Ascending aorta (tissue), 2 donors: ENCODE measurements at regions not wholly inside any gene's neighbourhood (a gene's known extent, or its start where the extent isn't known, plus 50 kb on each side); places are given as distances from the start of the nearest gene placed in this dataset.

Experiments
- DNase-seq, 2 donors: peaks; one replicate each; pipeline ENCODE4 v3.0.0-alpha.2; 2019; ENCODE audit warnings: low spot score in 2 of 2
- H3K27ac ChIP-seq, 2 donors: fragments of 200-600 bp; sonication (generic); one replicate each; pipeline ENCODE4 v1.5.1; 2016 to 2017; ENCODE audit warnings: mild to moderate bottlenecking in 1 of 2
- H3K27me3 ChIP-seq: fragments of 200-600 bp; sonication (generic); one replicate; pipeline ENCODE4 v1.5.1; 2017
- H3K36me3 ChIP-seq, 2 donors: fragments of 200-600 bp; sonication (generic); one replicate each; pipeline ENCODE4 v1.5.1; 2016
- H3K4me1 ChIP-seq, 2 donors: fragments of 200-600 bp; sonication (generic); one replicate each; pipeline ENCODE4 v1.5.1; 2016 to 2017; ENCODE audit warnings: mild to moderate bottlenecking in 1 of 2
- H3K4me3 ChIP-seq, 2 donors: fragments of 200-600 bp; sonication (generic); one replicate each; pipeline ENCODE4 v1.5.1; 2016 to 2017; ENCODE audit warnings: mild to moderate bottlenecking in 1 of 2
- H3K9me3 ChIP-seq, 2 donors: fragments of 200-600 bp; sonication (generic); one replicate each; pipeline ENCODE4 v1.5.1; 2016
- intact Hi-C: fragments of 100-400 bp; cut with DNase I; formaldehyde crosslinking; loops from one replicate; pipeline ENCODE4 v1.15.1; 2023
- TF ChIP-seq, protein P1 (sequence below), 3 experiments: fragments of 200-600 bp in 2 of 3; fragments of 450-650 bp in 1 of 3; sonication (generic) in 2 of 3; IDR thresholded peaks; one replicate each; pipeline ENCODE4 v1.5.1; 2016 to 2019; ENCODE audit warnings: antibody characterized with exemption in 3 of 3, mild to moderate bottlenecking in 1 of 3, moderate library complexity in 1 of 3

DNA sequence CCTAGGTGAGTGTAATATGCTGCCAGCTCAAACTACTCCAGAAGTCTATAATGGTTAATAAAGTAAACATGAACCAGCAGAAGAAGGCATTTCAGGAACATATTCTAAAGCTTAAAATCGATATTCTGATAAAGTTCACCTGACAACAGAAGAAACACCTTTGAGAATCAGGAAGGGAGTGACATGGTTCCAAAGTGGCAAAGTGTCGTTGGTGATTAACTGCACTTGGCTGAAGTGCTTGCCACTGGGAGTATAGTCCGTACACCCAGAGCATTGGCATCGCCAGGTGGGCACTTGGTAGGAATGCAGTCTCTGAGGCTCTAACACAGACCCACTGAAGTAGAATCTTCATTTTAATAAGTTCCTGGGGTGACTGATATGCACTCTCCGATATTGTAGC lies 76.0 kb upstream of the H2AZ1 start:
- Histone ChIP-seq H3K27me3 (no peaks in the 10 kb centered on the region), H3K9me3 (no peaks in the 10 kb centered on the region), H3K4me1 (no peaks in the 10 kb centered on the region), H3K36me3 (no peaks in the 10 kb centered on the region), H3K4me3 (no peak overlapping the region), H3K27ac (no peak overlapping the region)
- no peak for DNase-seq
- intact Hi-C loops = no loop called here
- TF ChIP-seq, protein P1, sequence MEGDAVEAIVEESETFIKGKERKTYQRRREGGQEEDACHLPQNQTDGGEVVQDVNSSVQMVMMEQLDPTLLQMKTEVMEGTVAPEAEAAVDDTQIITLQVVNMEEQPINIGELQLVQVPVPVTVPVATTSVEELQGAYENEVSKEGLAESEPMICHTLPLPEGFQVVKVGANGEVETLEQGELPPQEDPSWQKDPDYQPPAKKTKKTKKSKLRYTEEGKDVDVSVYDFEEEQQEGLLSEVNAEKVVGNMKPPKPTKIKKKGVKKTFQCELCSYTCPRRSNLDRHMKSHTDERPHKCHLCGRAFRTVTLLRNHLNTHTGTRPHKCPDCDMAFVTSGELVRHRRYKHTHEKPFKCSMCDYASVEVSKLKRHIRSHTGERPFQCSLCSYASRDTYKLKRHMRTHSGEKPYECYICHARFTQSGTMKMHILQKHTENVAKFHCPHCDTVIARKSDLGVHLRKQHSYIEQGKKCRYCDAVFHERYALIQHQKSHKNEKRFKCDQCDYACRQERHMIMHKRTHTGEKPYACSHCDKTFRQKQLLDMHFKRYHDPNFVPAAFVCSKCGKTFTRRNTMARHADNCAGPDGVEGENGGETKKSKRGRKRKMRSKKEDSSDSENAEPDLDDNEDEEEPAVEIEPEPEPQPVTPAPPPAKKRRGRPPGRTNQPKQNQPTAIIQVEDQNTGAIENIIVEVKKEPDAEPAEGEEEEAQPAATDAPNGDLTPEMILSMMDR (IDR thresholded peaks at IDR 0.05) = no peak

DNA sequence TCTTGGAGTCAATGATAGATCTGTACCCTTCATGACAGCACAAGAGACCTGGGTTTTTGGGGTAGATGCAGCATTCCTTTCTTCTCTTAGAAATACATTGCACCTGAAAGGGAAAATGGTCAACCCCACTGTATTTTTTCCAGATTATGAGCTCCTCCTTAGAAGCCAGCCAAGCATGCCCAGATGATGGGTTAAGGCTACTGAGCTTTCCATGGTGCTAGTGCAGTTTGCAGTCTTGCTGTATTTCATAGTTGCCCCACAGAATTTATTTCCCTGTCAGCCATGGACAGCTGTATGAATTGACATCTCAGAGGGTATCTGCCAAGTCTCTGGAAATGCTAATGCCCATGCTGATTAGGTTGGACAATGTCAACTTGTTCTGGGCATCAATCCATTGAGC lies 73.7 kb upstream of the H2AZ1 start:
- TF ChIP-seq, protein P1 (IDR thresholded peaks at IDR 0.05) = no peak
- no peaks in the 10 kb centered on the region for H3K36me3 ChIP-seq
- intact Hi-C loops = no loop called here
- no peak for DNase-seq
- no peaks in the 10 kb centered on the region for H3K9me3 ChIP-seq
- no peak overlapping the region for H3K27ac ChIP-seq
- no peaks in the 10 kb centered on the region for H3K4me1 ChIP-seq
- H3K4me3 ChIP-seq = no peak overlapping the region
- no peaks in the 10 kb centered on the region for H3K27me3 ChIP-seq

DNA sequence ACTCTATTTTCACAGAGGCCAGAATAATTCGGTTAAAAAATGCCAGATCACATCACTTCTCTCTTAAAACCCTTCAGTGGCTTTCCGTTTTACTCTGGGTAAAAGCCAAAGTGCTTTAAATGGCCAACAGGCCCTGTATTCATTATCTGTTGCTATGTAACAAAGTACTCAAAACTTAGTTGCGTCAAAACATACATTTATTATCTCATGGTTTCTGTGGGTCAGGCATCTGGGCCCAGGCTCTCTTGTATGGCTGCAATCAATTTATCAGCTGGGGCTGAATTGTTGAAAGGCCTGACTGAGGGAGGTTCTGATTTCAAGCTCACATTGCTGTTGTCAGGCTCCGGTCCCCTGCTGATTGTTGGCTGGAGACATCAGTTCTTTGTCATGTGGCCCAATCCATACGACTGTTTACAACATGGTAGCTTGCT lies 72.7 kb upstream of the H2AZ1 start:
- TF ChIP-seq, protein P1 (IDR thresholded peaks at IDR 0.05) = no peak
- Histone ChIP-seq H3K4me1 (no peaks in the 10 kb centered on the region), H3K27me3 (no peaks in the 10 kb centered on the region), H3K4me3 (no peak overlapping the region), H3K27ac (no peak overlapping the region), H3K9me3 (no peaks in the 10 kb centered on the region), H3K36me3 (no peaks in the 10 kb centered on the region)
- intact Hi-C loops = no loop called here
- no peak for DNase-seq

DNA sequence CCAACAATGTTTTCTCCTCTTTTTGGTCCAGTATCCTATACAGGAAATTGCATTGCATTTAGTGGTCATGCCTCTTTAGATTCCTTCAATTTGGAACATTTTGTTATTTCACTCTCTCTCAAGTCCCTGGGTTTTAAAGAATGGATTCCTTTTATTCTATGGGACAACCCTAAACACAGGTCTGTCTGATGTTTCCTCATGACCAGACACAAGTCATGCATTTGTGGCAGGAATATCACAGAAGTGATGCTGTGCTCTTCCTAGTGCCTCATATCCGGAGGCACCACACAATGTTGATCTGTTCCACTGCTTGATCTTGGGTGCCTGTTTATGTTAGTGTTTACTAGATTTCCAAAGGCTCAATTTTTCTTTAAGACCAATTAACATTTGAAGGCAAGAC lies 69.7 kb upstream of the H2AZ1 start:
- no peaks in the 10 kb centered on the region for H3K36me3 ChIP-seq
- H3K4me1 ChIP-seq = no peaks in the 10 kb centered on the region
- H3K9me3 ChIP-seq = no peaks in the 10 kb centered on the region
- intact Hi-C loops = no loop called here
- no peak overlapping the region for H3K4me3 ChIP-seq
- H3K27ac ChIP-seq = no peak overlapping the region
- TF ChIP-seq, protein P1 (IDR thresholded peaks at IDR 0.05) = no peak
- H3K27me3 ChIP-seq = no peaks in the 10 kb centered on the region
- DNase-seq = no peak

DNA sequence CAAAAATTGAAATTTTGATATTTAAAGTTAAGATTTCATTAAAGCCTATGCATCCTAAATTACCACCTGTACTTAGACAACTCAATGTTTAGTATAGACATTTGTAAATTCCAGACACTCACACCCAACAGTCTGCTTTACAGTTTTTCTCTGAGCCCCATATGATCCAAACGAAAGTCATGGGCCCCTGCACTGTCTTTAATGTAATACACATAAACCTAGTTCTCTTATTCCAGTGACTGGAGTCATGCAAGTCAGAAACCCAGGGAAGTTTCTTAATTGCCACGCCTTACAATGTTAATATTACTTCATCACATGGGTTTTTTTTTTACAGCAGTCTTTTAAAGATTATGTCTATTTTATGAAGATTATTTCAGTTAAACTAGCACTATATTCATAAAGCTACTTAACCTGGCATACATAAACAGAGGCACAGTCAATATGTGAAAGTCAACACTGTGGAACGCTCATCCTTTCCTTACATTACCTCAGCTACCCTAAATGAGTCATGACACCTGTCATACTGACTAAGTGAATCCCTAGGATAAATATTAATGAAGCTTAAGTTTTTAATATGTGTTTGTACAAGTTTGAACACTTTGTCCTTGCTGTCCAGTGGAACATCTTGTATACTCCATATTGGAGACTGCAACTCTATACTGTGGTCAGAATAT lies 67.7 kb upstream of the H2AZ1 start:
- DNase-seq = no peak
- intact Hi-C loops = no loop called here
- no peak overlapping the region for H3K4me3 ChIP-seq
- TF ChIP-seq, protein P1 (IDR thresholded peaks at IDR 0.05) = no peak
- no peaks in the 10 kb centered on the region for H3K4me1 ChIP-seq
- H3K9me3 ChIP-seq = no peaks in the 10 kb centered on the region
- no peaks in the 10 kb centered on the region for H3K36me3 ChIP-seq
- H3K27ac ChIP-seq = no peak overlapping the region
- no peaks in the 10 kb centered on the region for H3K27me3 ChIP-seq

DNA sequence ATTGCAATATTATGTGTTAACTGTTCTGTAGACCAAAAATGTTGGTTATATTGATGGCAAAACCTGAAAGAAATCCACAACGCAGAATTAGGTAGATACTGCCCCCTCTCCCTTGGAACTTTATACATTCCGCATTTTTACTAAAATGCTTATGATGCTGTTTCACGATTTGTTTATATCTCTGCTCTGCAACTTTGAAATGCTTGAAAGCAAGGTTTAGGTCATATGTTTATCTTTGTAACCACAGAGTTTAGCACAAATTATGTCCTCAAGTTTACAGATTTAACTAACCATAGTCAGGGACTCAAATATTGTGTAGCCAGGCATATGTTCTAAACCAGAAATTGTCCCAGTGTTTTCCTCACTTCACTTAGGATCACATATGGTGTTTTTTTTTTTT lies 66.1 kb upstream of the H2AZ1 start:
- H3K4me1 ChIP-seq = no peaks in the 10 kb centered on the region
- no peaks in the 10 kb centered on the region for H3K36me3 ChIP-seq
- H3K27ac ChIP-seq = no peak overlapping the region
- no peak overlapping the region for H3K4me3 ChIP-seq
- TF ChIP-seq, protein P1 (IDR thresholded peaks at IDR 0.05) = no peak
- DNase-seq = no peak
- no peaks in the 10 kb centered on the region for H3K27me3 ChIP-seq
- H3K9me3 ChIP-seq = no peaks in the 10 kb centered on the region
- intact Hi-C loops = no loop called here
